H1 (cell line): ENCODE measurements at regions not wholly inside any gene's neighbourhood (a gene's known extent, or its start where the extent isn't known, plus 50 kb on each side); places are given as distances from the start of the nearest gene placed in this dataset.
A peak's percentile ranks its signal among the peaks of the same experiment; 100 is the strongest.

Source experiments
- CTCF ChIA-PET: fragments of 300-600 bp; sonication (Branson Sonifier 250); formaldehyde crosslinking; loops from one replicate; lab custom pipeline; 2021; ENCODE audit not compliant: partially characterized antibody; lab: Charles Lee
- POLR2A ChIA-PET: fragments of 300-600 bp; sonication (Branson Sonifier 250); formaldehyde crosslinking; loops from one replicate; lab custom pipeline; 2021; ENCODE audit warnings: inconsistent platforms; ENCODE audit not compliant: partially characterized antibody; lab: Charles Lee
- DNase-seq, 2 experiments: peaks; one replicate each; pipeline versions ENCODE4 v3.0.0 to v3.0.0-alpha.2; 2010 to 2022; ENCODE audit warnings: low spot score in 2 of 2, low read depth in 1 of 2, mixed read lengths in 1 of 2
- FAIRE-seq: peaks from 2 replicates; lab custom pipeline; 2011; peaks lifted over from hg19 to GRCh38; lab: Jason Lieb, UNC
- H2AFZ ChIP-seq: 2 replicates; pipeline ENCODE4 v1.8.1; 2012; ENCODE audit warnings: low read length, inconsistent platforms
- H2AK5ac ChIP-seq: 2 replicates; pipeline ENCODE4 v1.6.1; 2013; ENCODE audit warnings: low read depth, low read length
- H2BK120ac ChIP-seq: replicated peaks from 2 replicates; pipeline ENCODE3; 2013; ENCODE audit warnings: low read depth, low read length, inconsistent platforms
- H2BK12ac ChIP-seq: 2 replicates; pipeline ENCODE4 v1.6.1; 2013; ENCODE audit warnings: low read depth, low read length
- H2BK15ac ChIP-seq: 2 replicates; pipeline ENCODE4 v1.6.1; 2013; ENCODE audit warnings: low read length
- H2BK20ac ChIP-seq: 2 replicates; pipeline ENCODE4 v1.6.1; 2013; ENCODE audit warnings: low read length
- H2BK5ac ChIP-seq: 2 replicates; pipeline ENCODE4 v1.6.1; 2013; ENCODE audit warnings: low read depth, low read length
- H3K14ac ChIP-seq: 2 replicates; pipeline ENCODE4 v1.6.1; 2013; ENCODE audit warnings: inconsistent platforms; ENCODE audit not compliant: insufficient read length
- H3K18ac ChIP-seq: 2 replicates; pipeline ENCODE4 v1.6.1; 2013; ENCODE audit warnings: low read length; ENCODE audit errors: extremely low read depth
- H3K23ac ChIP-seq: 2 replicates; pipeline ENCODE4 v1.6.1; 2013; ENCODE audit warnings: inconsistent platforms; ENCODE audit not compliant: insufficient read length
- H3K23me2 ChIP-seq: 2 replicates; pipeline ENCODE4 v1.6.1; 2013; ENCODE audit warnings: low read depth, low read length
- H3K27ac ChIP-seq: 2 replicates; pipeline ENCODE4 v1.6.1; 2011; ENCODE audit warnings: low read depth, low read length, inconsistent platforms
- H3K27me3 ChIP-seq, 4 experiments: replicated peaks in 1 of 4; 1 replicate in 1 of 4; 2 replicates in 3 of 4; pipeline versions ENCODE4 v1.6.1 to v1.8.1; 2011 to 2013; ENCODE audit warnings: low read length in 3 of 4, mild to moderate bottlenecking in 3 of 4, inconsistent platforms in 2 of 4, mixed read lengths in 2 of 4, moderate library complexity in 1 of 4; ENCODE audit not compliant: control insufficient read depth in 3 of 4, insufficient read depth in 3 of 4; ENCODE audit errors: extremely low read depth in 1 of 4
- H3K36me3 ChIP-seq, 4 experiments: 2 replicates each; pipeline versions ENCODE4 v1.6.1 to v1.8.1; 2011 to 2013; ENCODE audit warnings: mild to moderate bottlenecking in 4 of 4, low read length in 3 of 4, moderate library complexity in 2 of 4, control low read depth in 1 of 4, inconsistent platforms in 1 of 4; ENCODE audit not compliant: insufficient read depth in 4 of 4, control insufficient read depth in 2 of 4
- H3K4ac ChIP-seq: replicated peaks from 2 replicates; pipeline ENCODE3; 2013; ENCODE audit warnings: low read length, low read depth, mixed read lengths, inconsistent platforms; ENCODE audit not compliant: insufficient read length
- H3K4me1 ChIP-seq, 4 experiments: replicated peaks in 1 of 4; 1 replicate in 1 of 4; 2 replicates in 3 of 4; pipeline versions ENCODE4 v1.6.1 to v1.8.1; 2011 to 2013; ENCODE audit warnings: low read length in 3 of 4, inconsistent platforms in 2 of 4, mixed read lengths in 1 of 4; ENCODE audit not compliant: insufficient read depth in 4 of 4, control insufficient read depth in 3 of 4
- H3K4me2 ChIP-seq, 2 experiments: 2 replicates each; pipeline versions ENCODE4 v1.6.1 to v1.8.1; 2011 to 2013; ENCODE audit warnings: low read depth in 2 of 2, low read length in 2 of 2, control low read depth in 1 of 2, inconsistent platforms in 1 of 2, mild to moderate bottlenecking in 1 of 2; ENCODE audit not compliant: insufficient read depth in 1 of 2
- H3K4me3 ChIP-seq, 4 experiments: fragments of 200-600, 300-600 bp in 1 of 4; sonication (generic), shearing (Covaris generic), sonication (Bioruptor Twin) in 1 of 4; 2 replicates each; pipeline versions ENCODE4 v1.5.1 to v1.8.1; 2011 to 2016; ENCODE audit warnings: low read length in 4 of 4, low read depth in 3 of 4, control low read depth in 2 of 4, inconsistent platforms in 2 of 4, mild to moderate bottlenecking in 2 of 4, mixed read lengths in 1 of 4, moderate library complexity in 1 of 4; ENCODE audit not compliant: insufficient read depth in 2 of 4; ENCODE audit errors: extremely low read depth in 1 of 4
- H3K56ac ChIP-seq: replicated peaks from 2 replicates; pipeline ENCODE3; 2013; ENCODE audit warnings: low read depth, mild to moderate bottlenecking, mixed read lengths, low read length, inconsistent platforms; ENCODE audit not compliant: insufficient read length
- H3K79me1 ChIP-seq: 2 replicates; pipeline ENCODE4 v1.6.1; 2013; ENCODE audit warnings: low read depth, low read length, control low read depth
- H3K79me2 ChIP-seq, 2 experiments: 2 replicates each; pipeline versions ENCODE4 v1.6.1 to v1.8.1; 2012 to 2013; ENCODE audit warnings: low read length in 2 of 2, mild to moderate bottlenecking in 2 of 2, inconsistent platforms in 1 of 2; ENCODE audit not compliant: insufficient read depth in 2 of 2, control insufficient read depth in 1 of 2
- H3K9ac ChIP-seq, 4 experiments: replicated peaks in 1 of 4; 1 replicate in 1 of 4; 2 replicates in 3 of 4; pipeline versions ENCODE4 v1.6.1 to v1.8.1; 2011 to 2013; ENCODE audit warnings: low read depth in 3 of 4, low read length in 3 of 4, control low read depth in 2 of 4, mild to moderate bottlenecking in 2 of 4, moderate library complexity in 2 of 4, inconsistent platforms in 1 of 4; ENCODE audit errors: extremely low read depth in 1 of 4
- H3K9me3 ChIP-seq, 2 experiments: 2 replicates each; pipeline versions ENCODE4 v1.6.1 to v1.8.1; 2012 to 2013; ENCODE audit warnings: mild to moderate bottlenecking in 2 of 2, moderate library complexity in 2 of 2, control low read depth in 1 of 2, inconsistent platforms in 1 of 2, low read depth in 1 of 2, low read length in 1 of 2, mixed read lengths in 1 of 2; ENCODE audit not compliant: insufficient read depth in 2 of 2
- H4K20me1 ChIP-seq, 2 experiments: replicated peaks in 1 of 2; 2 replicates each; pipeline versions ENCODE3 to v1.8.1; 2011 to 2013; ENCODE audit warnings: inconsistent platforms in 2 of 2, low read length in 2 of 2, mild to moderate bottlenecking in 1 of 2; ENCODE audit not compliant: insufficient read depth in 2 of 2, control insufficient read depth in 1 of 2
- H4K5ac ChIP-seq: 2 replicates; pipeline ENCODE4 v1.6.1; 2013; ENCODE audit warnings: low read length, low read depth, mixed read lengths, inconsistent platforms; ENCODE audit not compliant: insufficient read length
- H4K8ac ChIP-seq: 2 replicates; pipeline ENCODE4 v1.8.0; 2013; ENCODE audit warnings: mild to moderate bottlenecking, moderate library complexity, low read length, inconsistent platforms; ENCODE audit not compliant: insufficient read depth; ENCODE audit errors: extremely low read depth
- H4K91ac ChIP-seq: replicated peaks from 2 replicates; pipeline ENCODE3; 2013; ENCODE audit warnings: low read length, mixed read lengths, inconsistent platforms; ENCODE audit not compliant: insufficient read length
- BACH1 ChIP-seq: IDR thresholded peaks from 2 replicates; pipeline ENCODE4 v1.6.1; 2012; ENCODE audit warnings: low read length, improper control_type of control experiment
- BCL11A ChIP-seq, 2 experiments: IDR thresholded peaks; one replicate each; pipeline ENCODE4 v1.6.1; 2011; ENCODE audit warnings: low read depth in 2 of 2, low read length in 2 of 2, mild to moderate bottlenecking in 2 of 2
- EGR1 ChIP-seq: IDR thresholded peaks from 2 replicates; pipeline ENCODE4 v1.6.1; 2011; ENCODE audit warnings: low read depth, low read length, borderline replicate concordance
- NRF1 ChIP-seq: IDR thresholded peaks from 2 replicates; pipeline ENCODE4 v1.6.1; 2011; ENCODE audit warnings: mild to moderate bottlenecking, low read depth, low read length, improper control_type of control experiment
- RNF2 ChIP-seq: fragments of 200-900, 300-1000 bp; sonication (generic); IDR thresholded peaks from 2 replicates; pipeline ENCODE4 v1.7.1; 2016; ENCODE audit warnings: borderline replicate concordance, low read depth, mild to moderate bottlenecking, antibody characterized with exemption, low read length; ENCODE audit not compliant: poor library complexity, severe bottlenecking; ENCODE audit errors: missing control alignments
- SAP30 ChIP-seq: fragments of 300-600 bp; sonication (generic); IDR thresholded peaks from 2 replicates; pipeline ENCODE4 v1.7.1; 2012; ENCODE audit warnings: low read length, moderate library complexity, mild to moderate bottlenecking, inconsistent platforms; ENCODE audit not compliant: insufficient read depth, insufficient replicate concordance
- SIN3A ChIP-seq, 2 experiments: IDR thresholded peaks in 1 of 2; conservative IDR thresholded peaks in 1 of 2; 2 replicates each; pipeline ENCODE4 v1.6.1; 2011 to 2012; ENCODE audit warnings: low read length in 2 of 2, improper control_type of control experiment in 1 of 2, low read depth in 1 of 2, mild to moderate bottlenecking in 1 of 2
- SP4 ChIP-seq: IDR thresholded peaks from 2 replicates; pipeline ENCODE4 v1.6.1; 2012; ENCODE audit warnings: low read length, inconsistent platforms
- SRF ChIP-seq: IDR thresholded peaks from 2 replicates; pipeline ENCODE4 v1.6.1; 2011; ENCODE audit warnings: mild to moderate bottlenecking, low read depth, low read length, moderate library complexity
- TAF7 ChIP-seq: optimal IDR thresholded peaks from 2 replicates; pipeline ENCODE3; 2011; ENCODE audit warnings: low read depth, mild to moderate bottlenecking, inconsistent platforms, low read length, moderate library complexity, borderline replicate concordance
- YY1 ChIP-seq: IDR thresholded peaks from 2 replicates; pipeline ENCODE4 v1.6.1; 2011; ENCODE audit warnings: low read depth, mild to moderate bottlenecking, low read length
- WGBS, 2 experiments: shearing (Covaris generic) in 1 of 2; methylation state at CpG; one replicate each; pipeline versions ENCODE4 v1.1.6 to v1.1.7; 2013 to 2015; ENCODE audit warnings: low lambda C conversion rate in 2 of 2, mixed read lengths in 2 of 2, inconsistent platforms in 1 of 2, low coverage in 1 of 2, missing lambda C conversion rate in 1 of 2; ENCODE audit not compliant: insufficient replicate concordance in 2 of 2, insufficient coverage in 1 of 2, insufficient read length in 1 of 2; ENCODE audit errors: extremely low coverage in 1 of 2, missing lambda C conversion rate in 1 of 2; 5-methylcytosine and 5-hydroxymethylcytosine counted together

- H3K14ac ChIP-seq: peak overlapping the region; percentile 28
- peak overlapping the region; percentile 63; the same call in 1 of the 2 replicates for H2AFZ ChIP-seq
- no peak overlapping the region for H3K23ac ChIP-seq
- H2BK15ac ChIP-seq: no peak overlapping the region
- FAIRE-seq (no peak), DNase-seq (no peak)
- H3K9ac ChIP-seq: no peak overlapping the region
- H3K4me2 ChIP-seq: no peak overlapping the region
- no peaks in the 10 kb centered on the region for H3K27me3 ChIP-seq
- H3K9me3 ChIP-seq: no peaks in the 10 kb centered on the region; a peak in 1 of 4 replicates
- H3K79me1 ChIP-seq: no peaks in the 10 kb centered on the region
- H2BK20ac ChIP-seq: peak overlapping the region; percentile 76; the same call in 1 of the 2 replicates
- peak overlapping the region; percentile 42 for H4K91ac ChIP-seq
- H3K27ac ChIP-seq: no peak overlapping the region
- H2BK5ac ChIP-seq: peak overlapping the region; percentile 8; the same call in 1 of the 2 replicates
- H3K18ac ChIP-seq: no peak overlapping the region; the same call in 1 of the 2 replicates
- ChIA-PET POLR2A (no interaction called here), CTCF (interaction anchor here (1.2 kb wide), 1 partner anchor 16 kb away, joined by 3 read pairs; no protein-coding TSS in a partner anchor)
- peak overlapping the region; percentile 27; the same call in 1 of the 2 replicates for H2BK12ac ChIP-seq
- H3K56ac ChIP-seq: no peak overlapping the region
- H3K4me3 ChIP-seq: no peak overlapping the region
- H3K79me2 ChIP-seq: no peaks in the 10 kb centered on the region
- no peaks in the 10 kb centered on the region for H3K23me2 ChIP-seq
- H4K5ac ChIP-seq: no peak overlapping the region
- peak overlapping the region; percentile 61 for H2BK120ac ChIP-seq
- H3K36me3 ChIP-seq: no peaks in the 10 kb centered on the region
- 0 out of 2 replicates have a peak overlapping the region, but pooled peaks have one; percentile 25 for H2AK5ac ChIP-seq
- 86% methylated on average over 5 of the region's 5 CpGs; no CpG with 5 or more reads in 1 of the 2 experiments for WGBS, 2 experiments
- H4K8ac ChIP-seq: no peak overlapping the region
- H3K4ac ChIP-seq: peak overlapping the region; percentile 89
- H3K4me1 ChIP-seq: no peaks in the 10 kb centered on the region
- no peaks in the 10 kb centered on the region for H4K20me1 ChIP-seq
- TF ChIP-seq EGR1 (no peak), BCL11A (IDR thresholded peaks at IDR 0.05; ENCODE audit: low read depth in 2 of 2, low read length in 2 of 2) (no peak), NRF1 (no peak), SAP30 (no peak), RNF2 (no peak), YY1 (no peak), SP4 (no peak), TAF7 (no peak), SIN3A (conservative IDR thresholded peaks at IDR 0.05 in 1 of 2, IDR thresholded peaks at IDR 0.05 in 1 of 2; ENCODE audit: low read depth in 1 of 2, low read length in 2 of 2) (no peak), BACH1 (no peak), SRF (no peak)
These were observed 486.3 kb upstream of the PABPC4L start for GRCh38 chr4:134687646-134688628.
